ELR (cell line): ENCODE measurements at regions not wholly inside any gene's neighbourhood (a gene's known extent, or its start where the extent isn't known, plus 50 kb on each side); places are given as distances from the start of the nearest gene placed in this dataset.
"Not testable (repeated sequence)": the region's sequence is repeated elsewhere in the genome, so short reads cannot be mapped to it uniquely, and the experiment has no call there.

Source experiments
- DNase-seq: peaks from one replicate; pipeline ENCODE4 v3.0.0-alpha.2; 2015; ENCODE audit warnings: low read depth

DNA sequence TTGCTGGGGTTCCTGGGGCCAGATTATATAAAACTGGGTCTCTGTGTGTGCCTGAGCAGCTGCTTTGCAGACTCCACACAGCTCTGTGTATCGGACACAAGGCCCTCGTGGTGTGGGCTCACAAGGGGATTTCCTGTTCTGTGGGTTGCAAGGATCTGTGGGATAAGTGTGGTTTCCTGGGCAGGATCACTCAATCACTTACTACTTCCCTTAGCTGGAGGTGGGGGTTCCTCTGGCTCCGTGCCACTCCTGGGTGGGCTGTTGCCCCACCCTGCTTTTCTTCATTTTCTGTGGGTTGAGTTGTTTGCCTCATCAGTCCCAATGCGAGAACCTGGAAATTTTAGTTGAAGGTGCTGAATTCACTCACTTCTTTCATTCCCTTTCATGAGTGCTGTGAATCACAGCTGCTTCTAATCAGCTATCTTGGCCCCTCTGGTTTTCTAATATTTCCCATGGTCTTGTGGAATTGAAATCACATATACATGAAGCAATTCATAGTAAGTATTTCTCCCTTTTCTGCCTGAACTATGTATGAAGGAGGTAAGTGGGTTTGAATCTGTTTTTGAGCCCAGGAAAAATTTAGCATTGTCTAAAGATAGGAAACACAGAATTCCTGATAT is 196.3 kb downstream of the DCDC2C start:
- DNase-seq, result no peak

DNA sequence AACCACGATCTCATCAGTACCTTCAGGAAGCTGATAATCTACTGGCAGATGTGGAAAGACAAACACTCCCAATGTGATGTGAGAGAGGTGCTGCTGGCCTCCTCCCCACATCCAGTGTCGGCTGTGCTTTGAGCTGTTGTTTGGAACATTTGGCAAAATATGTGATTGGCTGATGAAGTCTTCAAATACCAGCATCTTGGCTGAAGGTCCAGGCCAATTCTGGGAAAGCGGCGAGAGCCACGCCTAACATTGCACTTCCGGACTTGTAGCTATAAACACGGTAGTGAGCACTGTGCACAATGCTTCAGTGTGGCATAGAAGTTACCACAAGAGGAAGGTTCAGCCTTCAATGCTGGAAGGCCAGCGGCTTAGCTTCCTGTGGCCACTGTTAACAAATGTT is 198.8 kb downstream of the DCDC2C start:
- DNase-seq, result no peak

DNA sequence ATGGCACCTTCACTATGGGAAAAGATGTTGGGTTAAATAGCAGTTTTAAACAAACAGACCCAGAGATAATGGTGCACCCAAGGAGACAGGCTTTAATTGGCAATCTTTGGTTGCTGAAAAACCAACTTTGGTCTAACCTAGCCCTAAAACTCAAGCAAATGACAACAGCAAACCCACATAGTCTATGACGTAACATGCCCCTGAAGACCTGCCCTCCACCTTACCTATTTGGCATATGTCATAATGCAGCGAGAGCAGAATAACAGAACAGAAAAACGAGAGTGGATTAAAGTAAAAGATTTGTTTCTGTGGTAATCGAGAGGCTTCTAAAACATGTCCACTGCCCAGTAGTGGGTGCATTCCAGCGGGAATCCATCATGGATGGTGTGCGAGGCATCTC is 200.7 kb downstream of the DCDC2C start:
- no peak for DNase-seq

DNA sequence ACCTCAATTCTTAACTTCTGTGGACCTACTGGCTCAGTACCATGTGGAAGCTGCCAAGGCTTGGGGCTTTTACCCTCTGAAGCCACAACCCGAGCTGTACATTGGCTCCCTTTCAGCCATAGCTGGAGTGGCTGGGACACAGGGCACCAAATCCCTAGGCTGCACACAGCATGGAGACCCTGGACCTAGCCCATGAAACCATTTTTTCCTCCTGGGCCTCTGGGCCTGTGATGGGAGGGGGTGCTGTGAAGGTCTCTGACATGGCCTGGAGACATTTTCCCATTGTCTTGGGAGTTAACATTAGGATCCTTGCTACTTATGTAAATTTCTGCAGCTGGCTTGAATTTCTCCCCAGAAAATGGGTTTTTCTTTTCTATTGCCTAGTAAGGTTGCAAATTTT is 205.1 kb downstream of the DCDC2C start:
- DNase-seq, result not testable (repeated sequence)

DNA sequence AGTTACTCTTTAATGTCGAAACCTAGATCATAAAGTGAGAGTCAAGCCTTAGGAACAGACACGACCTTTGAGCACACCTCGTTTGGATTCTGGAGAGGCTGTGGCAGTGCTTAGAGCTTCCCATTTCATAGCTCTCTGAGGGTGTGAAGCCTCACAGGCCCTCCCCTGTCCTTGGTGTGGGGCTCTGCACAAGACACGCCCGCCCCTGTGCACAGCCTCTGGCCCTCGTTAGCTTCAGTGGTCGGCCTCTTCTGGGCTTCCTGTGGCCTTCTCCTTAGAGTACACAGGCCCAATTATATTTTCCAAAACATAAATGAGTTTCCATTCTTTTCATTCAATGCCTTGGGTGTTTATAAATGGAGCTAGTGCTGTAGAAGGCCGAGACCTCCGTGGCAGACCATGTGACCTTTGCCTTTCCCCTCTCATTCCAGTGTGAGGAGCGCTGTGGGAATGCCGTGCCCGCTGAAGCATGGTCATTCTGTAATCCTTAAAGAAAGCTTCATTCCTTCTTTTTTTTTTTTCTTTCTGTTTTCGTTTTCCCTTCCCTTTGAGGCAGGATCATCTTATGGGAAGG is 208.6 kb downstream of the DCDC2C start:
- no peak for DNase-seq

DNA sequence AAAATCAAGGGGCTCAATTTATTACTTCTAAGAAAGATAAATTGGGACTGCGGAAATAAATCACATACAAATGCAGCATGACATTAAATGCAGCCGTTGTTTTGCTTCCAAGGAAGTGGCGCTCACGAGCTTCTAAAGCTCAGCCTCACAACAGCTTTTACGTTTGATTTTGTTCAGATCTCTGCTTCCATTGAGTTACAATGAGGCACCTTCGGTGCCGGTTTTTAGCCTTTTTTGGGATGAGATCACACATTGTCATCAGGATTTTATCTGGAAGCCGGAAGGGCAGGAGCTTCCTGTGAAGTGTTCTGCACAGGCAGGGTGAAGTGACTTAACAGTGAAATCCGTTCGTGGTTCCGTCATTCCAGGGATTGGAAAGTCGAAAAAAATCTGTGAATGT is 209.8 kb downstream of the DCDC2C start:
- no peak for DNase-seq

DNA sequence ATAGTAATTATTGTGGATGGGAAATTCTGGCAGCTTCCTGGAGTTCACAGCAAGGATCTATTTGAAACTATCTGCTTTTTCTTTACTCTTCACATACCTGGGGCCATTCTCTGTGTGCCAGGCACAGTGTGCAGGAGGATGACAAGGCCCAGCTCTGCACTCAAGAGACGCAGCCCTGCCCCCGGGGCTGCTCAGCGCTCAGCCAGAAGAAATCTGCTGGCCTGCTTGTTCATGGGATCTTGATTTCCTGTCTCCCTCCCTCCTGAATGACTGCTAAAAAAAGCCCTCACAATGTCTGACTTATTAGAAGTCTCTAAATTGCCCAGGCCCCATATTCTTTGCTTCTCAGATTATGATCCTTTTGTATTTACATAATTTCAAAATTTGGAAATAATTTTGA is 210.9 kb downstream of the DCDC2C start:
- no peak for DNase-seq

DNA sequence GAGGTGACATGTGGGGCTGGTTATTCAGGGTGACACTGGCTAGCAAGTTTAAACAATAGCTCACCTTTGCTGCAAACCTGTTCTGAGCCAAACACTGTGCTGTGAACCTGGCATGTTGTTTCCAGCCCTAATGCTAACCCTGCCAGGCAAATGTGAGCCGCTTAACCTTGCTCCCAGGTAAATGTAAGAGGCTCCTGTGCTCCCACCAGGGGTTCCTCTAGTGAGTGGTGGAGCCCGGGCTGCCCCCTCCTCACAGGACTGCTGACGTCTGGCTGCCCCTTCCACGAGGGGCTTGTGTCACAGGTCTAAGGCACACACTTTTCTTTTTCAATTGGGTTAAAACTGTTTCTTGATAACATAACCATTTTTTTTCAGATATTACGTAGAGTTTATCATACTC is 223.7 kb downstream of the DCDC2C start:
- no peak for DNase-seq

DNA sequence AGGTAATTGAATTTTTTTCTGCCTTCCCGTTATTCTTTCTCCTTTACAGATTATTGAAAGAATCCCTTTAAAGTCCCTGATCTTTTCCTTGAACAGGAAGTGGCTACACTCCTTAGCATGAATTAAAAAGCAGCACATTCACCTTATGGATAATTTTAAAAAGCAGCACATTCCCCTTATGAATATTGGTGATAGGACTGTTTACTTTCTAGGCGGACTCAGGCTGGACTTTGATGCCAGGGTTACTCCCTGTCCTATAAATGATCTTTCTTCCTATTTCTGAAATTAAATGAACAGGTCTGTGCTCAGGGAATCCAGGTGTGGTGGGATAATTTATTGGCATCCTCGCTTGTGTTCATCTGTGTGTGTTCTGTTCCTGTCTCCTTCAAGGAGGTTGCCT is 226.0 kb downstream of the DCDC2C start:
- DNase-seq, result no peak

DNA sequence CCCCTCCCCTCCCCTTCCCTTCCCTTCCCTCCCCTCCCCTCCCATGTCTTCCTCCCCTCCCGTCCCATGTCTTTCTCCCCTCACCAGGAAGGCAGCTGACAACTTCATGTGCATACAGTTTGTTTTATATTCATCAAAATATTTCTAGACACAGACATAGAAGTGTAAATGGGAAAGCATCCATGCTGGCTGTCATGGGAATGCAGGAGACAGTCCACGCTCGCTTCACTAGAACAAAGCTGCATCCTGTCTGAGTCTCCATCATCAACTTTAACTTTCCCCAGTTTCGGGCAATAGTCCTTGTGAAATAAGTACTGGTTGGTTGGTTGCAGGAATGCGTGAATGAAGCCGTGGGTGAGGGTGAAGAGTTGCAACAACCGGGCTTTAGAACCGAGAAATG is 226.9 kb downstream of the DCDC2C start:
- DNase-seq, result no peak

DNA sequence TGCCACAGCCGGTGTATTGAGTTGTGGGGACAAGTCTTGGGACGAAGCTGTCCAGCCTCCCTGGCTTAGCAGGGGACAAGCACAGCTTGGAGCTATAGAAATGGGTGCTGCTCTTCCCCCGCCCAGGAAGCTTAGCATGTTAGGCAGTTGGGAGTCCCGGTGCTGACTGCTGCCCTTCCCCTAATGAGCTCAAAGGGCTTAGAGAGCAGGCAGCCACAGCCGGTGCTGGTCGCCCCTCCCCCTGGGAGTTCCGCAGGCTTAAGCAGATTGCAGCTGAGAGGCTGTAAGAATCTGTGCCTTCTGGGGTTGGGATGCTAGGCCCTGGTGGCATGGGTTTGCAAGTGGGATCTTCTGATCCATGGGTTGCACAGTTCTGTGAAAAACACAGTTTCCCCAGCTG is 237.3 kb downstream of the DCDC2C start:
- no peak for DNase-seq

DNA sequence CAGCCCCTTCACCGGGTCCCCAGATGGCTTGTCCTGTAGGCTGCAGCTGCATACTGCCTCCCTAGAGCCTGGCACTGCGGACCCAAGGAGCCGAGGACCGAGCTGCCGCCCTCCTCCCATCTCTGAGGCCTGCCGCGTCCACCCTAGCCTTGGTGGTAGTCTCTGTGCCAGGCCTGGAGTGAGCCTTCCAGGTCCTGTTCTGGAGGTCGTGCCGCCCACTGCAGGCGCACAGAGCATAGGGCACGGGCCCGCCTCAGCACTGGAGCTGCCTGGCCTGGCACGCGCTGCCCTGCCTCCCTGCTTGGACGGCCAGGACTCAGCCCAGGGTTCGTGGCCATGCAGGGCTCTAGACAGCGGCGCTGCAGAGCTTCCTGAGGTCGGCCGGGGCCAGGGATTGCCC is 239.5 kb downstream of the DCDC2C start:
- no peak for DNase-seq

DNA sequence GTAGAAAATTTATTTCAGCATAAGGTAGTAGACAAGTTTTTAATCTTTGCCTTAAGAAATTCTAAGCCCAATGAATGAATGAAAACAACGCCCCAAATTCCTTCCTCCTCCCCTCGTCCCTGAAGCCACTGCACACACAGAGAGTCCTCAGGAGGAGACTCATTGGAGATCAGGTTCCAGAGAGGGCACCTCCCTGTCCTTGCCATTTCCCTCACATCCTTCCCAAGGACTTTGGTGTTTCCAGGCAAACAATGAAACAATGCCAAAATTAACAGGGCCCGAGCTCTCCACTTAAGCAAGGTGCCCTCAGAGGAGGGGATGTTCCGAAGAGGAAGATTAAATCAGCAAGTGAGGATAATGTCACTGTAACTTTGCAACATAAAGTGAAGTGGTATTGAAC is 240.7 kb downstream of the DCDC2C start:
- no peak for DNase-seq

DNA sequence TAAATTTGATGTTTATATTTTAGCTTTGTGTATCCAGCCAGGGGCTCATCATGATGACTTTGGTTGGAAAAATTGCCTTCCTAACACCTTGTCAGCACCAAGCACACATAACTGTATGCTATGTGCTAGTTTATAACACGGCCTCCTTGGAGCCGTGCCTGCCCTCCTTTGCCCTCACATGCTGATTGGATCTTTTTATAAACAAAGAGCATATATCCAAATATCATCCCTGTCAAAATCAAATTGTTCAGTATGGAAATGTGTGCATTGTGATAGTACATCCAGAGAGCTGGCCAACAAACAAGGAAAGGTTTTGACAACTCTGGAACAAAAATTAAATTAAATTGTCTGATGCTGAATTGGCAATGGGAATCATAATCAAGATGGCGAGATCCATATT is 241.5 kb downstream of the DCDC2C start:
- DNase-seq, result no peak

DNA sequence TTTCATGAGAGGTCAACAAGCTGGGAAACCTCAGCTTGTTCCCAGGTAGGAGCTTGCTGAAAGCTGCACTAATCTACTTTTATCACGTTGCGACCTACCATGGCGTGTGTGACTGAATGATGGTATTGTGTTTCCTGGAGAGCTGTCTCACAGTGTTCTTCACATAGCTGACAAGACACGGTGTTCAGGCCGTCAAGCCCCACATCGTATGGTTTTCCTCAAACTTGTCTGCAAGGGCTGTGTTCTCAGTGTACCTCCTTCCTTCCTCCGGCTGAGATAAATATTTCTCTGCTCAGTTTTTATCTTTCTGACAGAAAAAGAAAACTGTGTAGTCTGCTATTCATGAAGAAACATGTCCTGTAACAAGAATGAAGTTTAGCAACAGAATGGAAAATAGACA is 244.8 kb downstream of the DCDC2C start:
- no peak for DNase-seq

DNA sequence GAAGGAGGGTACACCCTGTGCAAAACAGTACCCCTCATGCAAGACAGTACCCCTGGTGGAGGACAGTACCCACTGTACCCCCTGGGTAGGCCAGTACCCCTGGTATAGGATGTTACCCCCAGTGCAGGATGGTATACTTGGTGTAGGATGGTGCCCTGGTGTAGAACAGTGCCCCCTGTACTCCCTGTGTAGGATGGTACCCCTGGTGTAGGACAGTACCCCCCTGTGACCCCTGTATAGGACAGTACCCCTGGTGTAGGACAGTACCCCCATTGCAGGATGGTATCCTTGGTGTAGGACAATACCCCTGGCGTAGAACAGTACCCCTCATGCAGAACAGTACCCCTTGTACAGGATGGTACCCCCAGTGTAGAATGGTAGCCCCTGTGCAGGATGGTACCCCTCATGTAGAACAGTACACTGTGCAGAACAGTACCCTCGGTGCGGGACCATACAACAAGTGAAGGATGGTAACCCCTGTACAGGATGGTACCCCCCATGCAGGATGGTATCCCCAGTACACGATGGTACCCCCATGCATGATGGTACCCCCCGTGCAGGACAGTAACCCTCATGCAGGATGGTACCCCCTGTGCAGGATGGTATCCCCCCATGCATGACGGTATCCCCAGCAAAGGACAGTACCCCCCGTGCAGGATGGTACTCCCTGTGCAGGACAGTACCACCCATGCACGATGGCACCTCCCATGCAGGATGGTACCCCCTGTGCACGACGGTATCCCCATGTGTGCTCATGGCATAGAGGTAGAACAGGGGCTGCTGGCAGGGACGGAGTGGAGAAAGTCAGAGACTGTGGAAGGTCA is 248.0 kb downstream of the DCDC2C start:
- no peak for DNase-seq

DNA sequence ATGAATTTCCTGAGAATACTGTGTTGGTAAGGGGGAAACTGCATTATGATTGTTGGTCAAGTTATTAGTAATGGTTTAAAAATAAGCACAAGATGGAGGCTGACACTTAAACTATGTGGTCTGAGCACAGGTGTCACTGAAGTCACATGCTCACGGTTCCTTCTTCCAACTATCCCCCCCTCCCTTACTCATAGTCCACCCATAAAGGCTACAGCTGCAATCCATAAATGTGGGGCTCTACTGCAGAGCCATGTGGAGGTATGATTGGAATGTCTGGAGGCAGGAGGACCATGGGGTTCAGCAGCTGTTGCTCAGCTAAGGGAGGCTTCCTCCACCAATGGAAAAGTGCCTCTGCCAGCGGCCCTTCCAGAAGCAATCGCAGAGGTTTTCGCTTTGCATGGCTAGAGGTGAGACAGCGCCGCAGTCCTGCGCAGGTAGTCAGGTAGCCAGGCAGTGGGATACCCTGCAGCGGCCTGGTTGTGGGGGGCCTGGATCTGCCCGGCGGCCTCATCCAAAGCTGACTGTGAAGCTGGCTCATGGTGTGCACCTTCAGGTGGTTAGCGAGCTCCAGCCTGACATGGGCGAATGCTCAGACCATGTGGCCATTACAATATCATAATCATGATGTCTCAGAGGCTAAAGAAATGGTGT is 249.6 kb downstream of the DCDC2C start:
- DNase-seq, result no peak

DNA sequence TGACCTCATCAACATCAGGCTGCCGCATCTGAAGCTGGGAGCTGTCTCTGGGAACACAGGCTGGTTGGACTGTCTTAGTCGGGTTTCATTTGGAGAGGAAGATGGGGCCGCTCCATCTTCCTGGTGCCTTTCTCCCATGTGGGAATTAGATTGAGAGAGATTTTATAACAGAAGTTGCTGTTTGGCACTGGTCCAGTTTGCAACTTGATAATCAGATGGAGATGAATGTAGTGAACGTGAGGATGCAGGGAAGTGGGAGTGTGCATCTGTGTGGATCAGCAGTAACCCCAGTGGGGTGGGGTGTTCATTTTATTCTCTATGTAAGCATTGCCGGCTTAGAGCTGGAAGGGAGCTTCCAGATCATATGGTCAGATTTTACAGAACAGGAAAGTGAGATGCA is 250.9 kb downstream of the DCDC2C start:
- DNase-seq, result no peak

DNA sequence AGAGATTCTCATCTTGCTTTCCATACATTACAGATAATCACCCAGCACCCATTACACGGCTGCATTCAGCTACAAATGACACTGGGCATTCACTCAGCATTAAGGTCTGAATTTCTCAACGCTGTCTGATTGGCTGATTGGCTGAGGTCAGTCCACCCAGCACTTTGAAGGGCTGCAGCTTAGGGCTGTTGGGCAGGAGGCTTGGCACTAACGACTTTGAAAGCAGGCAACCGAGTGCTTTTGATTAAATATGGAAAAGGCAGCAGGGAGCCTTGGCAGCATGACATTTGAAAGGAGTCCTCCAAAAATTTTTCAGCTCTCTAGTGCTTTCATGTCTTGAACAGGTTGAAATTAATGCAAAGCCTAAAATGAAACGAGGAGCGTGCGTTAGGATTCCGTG is 253.0 kb downstream of the DCDC2C start:
- no peak for DNase-seq

DNA sequence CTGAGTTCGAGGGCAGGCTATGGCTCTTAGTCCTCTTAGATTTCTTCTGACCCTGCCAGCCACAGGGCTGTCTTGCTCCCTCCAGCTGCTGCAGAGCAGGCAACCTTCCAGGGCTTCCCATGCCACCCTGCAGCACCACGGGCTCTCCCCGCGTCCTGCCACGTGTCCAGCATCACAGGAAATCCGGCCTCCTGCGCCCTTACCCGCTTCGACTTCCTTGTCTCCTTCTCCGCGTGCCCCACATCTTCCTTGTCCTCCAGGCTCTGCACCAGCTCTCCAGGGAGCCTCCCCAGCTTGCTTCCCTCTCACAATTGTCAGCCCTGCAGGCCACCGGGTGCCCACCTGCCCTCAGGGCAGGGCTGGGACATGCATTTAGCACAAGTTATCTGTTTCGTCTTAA is 253.5 kb downstream of the DCDC2C start:
- no peak for DNase-seq

DNA sequence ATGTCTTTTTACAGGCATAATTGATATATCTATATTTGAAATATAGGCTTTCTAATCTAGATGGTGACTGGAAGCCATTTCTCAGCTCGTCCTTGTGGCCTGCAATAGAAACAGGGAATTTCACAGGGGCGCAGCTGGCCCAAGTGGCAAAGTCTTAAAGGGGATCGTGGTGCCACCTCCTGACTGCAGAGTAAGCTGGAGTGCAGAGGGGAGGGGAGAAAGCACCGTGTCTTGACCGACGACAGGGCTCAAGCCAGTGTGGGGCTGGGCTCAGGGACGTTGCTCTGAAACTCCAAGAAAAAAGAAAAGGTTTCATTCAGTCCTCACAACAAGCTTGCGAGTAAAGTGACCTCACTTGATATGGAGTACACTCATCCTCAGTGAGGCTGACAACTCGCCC is 255.1 kb downstream of the DCDC2C start:
- no peak for DNase-seq

DNA sequence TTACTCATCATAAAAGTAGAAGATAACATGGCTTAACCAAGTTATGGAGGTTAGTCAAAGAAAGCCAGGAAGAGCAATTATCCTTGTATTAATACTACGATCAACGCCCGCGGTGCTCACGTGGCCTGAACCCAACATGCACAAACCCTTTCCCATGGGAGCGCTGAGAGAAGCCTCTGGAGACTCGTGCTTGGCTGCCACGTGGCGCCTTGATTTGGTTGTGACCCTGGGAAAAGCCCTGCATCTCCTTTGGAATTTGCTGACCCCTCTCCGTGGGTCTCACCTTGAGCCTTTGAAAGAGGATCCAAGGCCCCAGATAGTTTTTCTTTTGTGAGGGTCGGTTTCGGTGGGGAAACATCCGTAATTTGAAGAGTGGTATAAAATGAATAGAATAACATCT is 255.6 kb downstream of the DCDC2C start:
- no peak for DNase-seq

DNA sequence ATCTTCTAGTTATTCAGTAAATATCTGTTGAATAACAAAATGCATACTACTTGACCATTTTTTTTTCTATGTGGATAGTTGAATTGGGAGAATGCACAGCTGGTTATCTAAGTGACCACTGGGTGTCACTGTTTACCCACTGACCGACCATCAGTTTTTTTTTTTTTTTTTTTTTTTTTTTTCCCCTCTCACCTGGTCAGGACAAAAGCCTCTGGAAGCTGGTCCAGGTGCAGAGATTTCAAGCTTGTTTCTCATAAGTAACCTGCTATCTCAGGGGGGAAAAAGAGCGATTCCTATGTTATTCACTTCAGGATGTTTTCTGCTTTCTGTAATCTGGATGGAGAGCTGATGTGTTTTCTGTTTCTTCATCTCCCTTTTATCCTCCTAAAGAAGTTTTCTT is 256.0 kb downstream of the DCDC2C start:
- DNase-seq, result peak; percentile 16
